OCI-LY7 (cell line): ENCODE measurements at regions not wholly inside any gene's neighbourhood (a gene's known extent, or its start where the extent isn't known, plus 50 kb on each side); places are given as distances from the start of the nearest gene placed in this dataset.

ENCODE experiments used
- BruUV-seq: library from RNA; stranded (reverse); fragments of 400-500 nt; replicated peaks from 2 replicates; lab custom pipeline; 2021; lab: Mats Ljungman, UMichigan
- CTCF ChIA-PET: fragments of 300-600 bp; sonication (Branson Sonifier 250); formaldehyde crosslinking; loops from one replicate; lab custom pipeline; 2022; ENCODE audit warnings: antibody characterized with exemption; ENCODE audit not compliant: unreplicated experiment; lab: Charles Lee
- POLR2A ChIA-PET: fragments of 300-600 bp; sonication (Branson Sonifier 250); formaldehyde crosslinking; loops from one replicate; lab custom pipeline; 2022; ENCODE audit warnings: antibody characterized with exemption; lab: Charles Lee
- DNase-seq: peaks from one replicate; pipeline ENCODE4 v3.0.0-alpha.2; 2015; ENCODE audit warnings: low spot score
- H2AFZ ChIP-seq: fragments of 200-600 bp; sonication (generic), shearing (Covaris generic); 2 replicates; pipeline ENCODE4 v1.6.1; 2014; ENCODE audit warnings: mild to moderate bottlenecking, antibody characterized with exemption, low read length, moderate library complexity
- H3K27ac ChIP-seq: fragments of 200-600 bp; sonication (generic); 2 replicates; pipeline ENCODE4 v1.5.1; 2014; ENCODE audit warnings: mixed run types, low read depth, mild to moderate bottlenecking, moderate library complexity, low read length, inconsistent platforms; ENCODE audit not compliant: poor library complexity, severe bottlenecking
- H3K36me3 ChIP-seq: fragments of 200-600 bp; sonication (generic); 2 replicates; pipeline ENCODE4 v1.6.1; 2014; ENCODE audit warnings: mild to moderate bottlenecking, antibody characterized with exemption, low read length, moderate library complexity, mixed read lengths; ENCODE audit not compliant: insufficient read depth
- H3K4me1 ChIP-seq: fragments of 200-600 bp; sonication (generic); 2 replicates; pipeline ENCODE4 v1.5.1; 2014; ENCODE audit warnings: mild to moderate bottlenecking, low read length; ENCODE audit not compliant: insufficient read depth, poor library complexity, severe bottlenecking
- H3K4me2 ChIP-seq: fragments of 200-600 bp; sonication (generic); 2 replicates; pipeline ENCODE4 v1.6.1; 2014; ENCODE audit warnings: mild to moderate bottlenecking, low read length
- H3K4me3 ChIP-seq: fragments of 200-600 bp; sonication (generic); 2 replicates; pipeline ENCODE4 v1.5.1; 2014; ENCODE audit warnings: mild to moderate bottlenecking, low read depth, low read length; ENCODE audit not compliant: poor library complexity, severe bottlenecking
- H3K79me2 ChIP-seq: fragments of 200-600 bp; sonication (generic); 2 replicates; pipeline ENCODE4 v1.6.1; 2016; ENCODE audit warnings: low read depth, mild to moderate bottlenecking, low read length, moderate library complexity, mixed read lengths; ENCODE audit not compliant: insufficient read depth
- H3K9me2 ChIP-seq: fragments of 200-600 bp; sonication (generic); 2 replicates; pipeline ENCODE4 v1.6.1; 2016; ENCODE audit warnings: mild to moderate bottlenecking, low read length, mixed read lengths; ENCODE audit not compliant: insufficient read depth
- H3K9me3 ChIP-seq: fragments of 200-600 bp; sonication (generic); 2 replicates; pipeline ENCODE4 v1.6.1; 2014; ENCODE audit warnings: mild to moderate bottlenecking, mixed run types, low read length, mixed read lengths
- H4K20me1 ChIP-seq: fragments of 200-600 bp; sonication (generic); 2 replicates; pipeline ENCODE4 v1.6.1; 2014; ENCODE audit warnings: mild to moderate bottlenecking, antibody characterized with exemption, low read length, moderate library complexity, mixed read lengths; ENCODE audit not compliant: insufficient read depth
- CTCF ChIP-seq: fragments of 200-600 bp; sonication (generic); conservative IDR thresholded peaks from 2 replicates; pipeline ENCODE4 v1.5.1; 2014; ENCODE audit warnings: mild to moderate bottlenecking, antibody characterized with exemption, low read length, moderate library complexity, mixed read lengths
- EZH2phosphoT487 ChIP-seq: fragments of 200-600 bp; sonication (generic); IDR thresholded peaks from 2 replicates; pipeline ENCODE4 v1.6.1; 2018; ENCODE audit warnings: low read depth, borderline replicate concordance, mild to moderate bottlenecking, mixed run types, antibody characterized with exemption, low read length, moderate library complexity, mixed read lengths
- intact Hi-C: fragments of 100-400 bp; cut with micrococcal nuclease; formaldehyde crosslinking; loops from one replicate; pipeline ENCODE4 v1.10.0; 2022; ENCODE audit not compliant: unreplicated experiment

GRCh38 chrX:10952619-10953018 lies 158.5 kb upstream of the HCCS start:
- DNase-seq = no peak
- Histone ChIP-seq H3K9me2 (no peaks in the 10 kb centered on the region), H3K27ac (no peak overlapping the region), H3K79me2 (no peaks in the 10 kb centered on the region), H3K4me3 (no peak overlapping the region), H3K4me1 (no peaks in the 10 kb centered on the region), H4K20me1 (no peaks in the 10 kb centered on the region), H3K4me2 (no peak overlapping the region), H3K9me3 (no peaks in the 10 kb centered on the region), H3K36me3 (no peaks in the 10 kb centered on the region), H2AFZ (no peak overlapping the region)
- POLR2A ChIA-PET = no interaction called here
- TF ChIP-seq EZH2phosphoT487 (no peak), CTCF (no peak)
- BruUV-seq = no TSS peak
- CTCF ChIA-PET = no interaction called here
- intact Hi-C loops = no loop called here

- intact Hi-C loops = no loop called here
- BruUV-seq = no TSS peak
- Histone ChIP-seq H3K4me3 (no peak overlapping the region), H3K4me2 (no peak overlapping the region), H3K4me1 (no peaks in the 10 kb centered on the region), H3K9me2 (no peaks in the 10 kb centered on the region), H4K20me1 (no peaks in the 10 kb centered on the region), H3K79me2 (no peaks in the 10 kb centered on the region), H3K36me3 (no peaks in the 10 kb centered on the region), H3K9me3 (no peaks in the 10 kb centered on the region), H3K27ac (no peak overlapping the region), H2AFZ (no peak overlapping the region)
- no peak for DNase-seq
- TF ChIP-seq CTCF = no peak
- TF ChIP-seq EZH2phosphoT487 = no peak
- ChIA-PET POLR2A (no interaction called here), CTCF (no interaction called here)
Observed at GRCh38 chrX:10965174-10965798, 145.8 kb upstream of the HCCS start.

GRCh38 chrX:10966057-10966456 lies 145.1 kb upstream of the HCCS start:
- no peak for TF ChIP-seq CTCF
- TF ChIP-seq EZH2phosphoT487 = no peak
- H2AFZ ChIP-seq = no peak overlapping the region
- intact Hi-C loops = no loop called here
- POLR2A ChIA-PET = no interaction called here
- no peaks in the 10 kb centered on the region for H4K20me1 ChIP-seq
- H3K9me3 ChIP-seq = no peaks in the 10 kb centered on the region
- CTCF ChIA-PET = no interaction called here
- BruUV-seq = no TSS peak
- H3K4me2 ChIP-seq = no peak overlapping the region
- H3K36me3 ChIP-seq = no peaks in the 10 kb centered on the region
- no peaks in the 10 kb centered on the region for H3K79me2 ChIP-seq
- H3K27ac ChIP-seq = no peak overlapping the region
- no peaks in the 10 kb centered on the region for H3K4me1 ChIP-seq
- no peak overlapping the region for H3K4me3 ChIP-seq
- DNase-seq = no peak
- H3K9me2 ChIP-seq = no peaks in the 10 kb centered on the region
